B cell (primary cell): ENCODE measurements at regions not wholly inside any gene's neighbourhood (a gene's known extent, or its start where the extent isn't known, plus 50 kb on each side); places are given as distances from the start of the nearest gene placed in this dataset.

Experiments
- ATAC-seq: fragments of 200-7000 bp; cut with Tn5 transposase; one replicate; pipeline ENCODE4 v1.10.0; 2021; ENCODE audit warnings: low read depth, mild to moderate bottlenecking, moderate number of reproducible peaks, moderate library complexity
- CTCF ChIA-PET: fragments of 350-600 bp; sonication (Branson Sonifier 250); formaldehyde crosslinking; loops from one replicate; lab custom pipeline; 2021; ENCODE audit warnings: antibody characterized with exemption, inconsistent platforms; lab: Charles Lee
- POLR2A ChIA-PET: fragments of 350-600 bp; sonication (Branson Sonifier 250); formaldehyde crosslinking; loops from one replicate; lab custom pipeline; 2021; ENCODE audit warnings: antibody characterized with exemption; lab: Charles Lee
- DNase-seq: peaks from one replicate; pipeline ENCODE4 v3.0.0; 2013
- H2AFZ ChIP-seq: 2 replicates; pipeline ENCODE4 v1.6.1; 2012; ENCODE audit warnings: mild to moderate bottlenecking, low read depth, low read length; ENCODE audit not compliant: insufficient read depth, poor library complexity, severe bottlenecking
- H3K27ac ChIP-seq, 2 donors: 1 replicate in 1 of 2; 2 replicates in 1 of 2; pipeline ENCODE4 v1.5.1; 2012 to 2013; ENCODE audit warnings: low read length in 2 of 2, mild to moderate bottlenecking in 2 of 2, moderate library complexity in 1 of 2
- H3K27me3 ChIP-seq, 4 experiments: fragments of 200-600 bp in 1 of 4; sonication (generic) in 1 of 4; replicated peaks in 1 of 4; 1 replicate in 2 of 4; 2 replicates in 2 of 4; pipeline versions ENCODE4 v1.6.1 to v1.7.0; 2013 to 2016; ENCODE audit warnings: low read length in 3 of 4, mild to moderate bottlenecking in 2 of 4, mixed read lengths in 1 of 4, moderate library complexity in 1 of 4; ENCODE audit not compliant: insufficient read depth in 4 of 4, control insufficient read depth in 3 of 4; ENCODE audit errors: control extremely low read depth in 1 of 4
- H3K36me3 ChIP-seq, 2 experiments: replicated peaks in 1 of 2; 1 replicate in 1 of 2; 2 replicates in 1 of 2; pipeline versions ENCODE4 v1.6.1 to v1.7.1; 2013; ENCODE audit warnings: low read length in 1 of 2; ENCODE audit not compliant: insufficient read depth in 2 of 2, control insufficient read depth in 1 of 2; ENCODE audit errors: control extremely low read depth in 1 of 2, extremely low read depth in 1 of 2
- H3K4me1 ChIP-seq, 2 donors: fragments of 200-600 bp in 1 of 2; sonication (generic) in 1 of 2; 1 replicate in 1 of 2; 2 replicates in 1 of 2; pipeline versions ENCODE4 v1.5.1 to v1.6.1; 2013 to 2017; ENCODE audit warnings: low read length in 2 of 2; ENCODE audit not compliant: control insufficient read depth in 2 of 2, insufficient read depth in 2 of 2
- H3K4me2 ChIP-seq: replicated peaks from 2 replicates; pipeline ENCODE3; 2012; ENCODE audit warnings: mild to moderate bottlenecking, low read depth, low read length; ENCODE audit not compliant: poor library complexity, severe bottlenecking
- H3K4me3 ChIP-seq, 5 experiments: fragments of 200-600 bp in 1 of 5; sonication (generic) in 1 of 5; 1 replicate in 3 of 5; 2 replicates in 2 of 5; pipeline versions ENCODE4 v1.5.1 to v1.7.0; 2011 to 2016; ENCODE audit warnings: low read length in 4 of 5, mild to moderate bottlenecking in 4 of 5, low read depth in 2 of 5, control low read depth in 1 of 5, moderate library complexity in 1 of 5; ENCODE audit not compliant: insufficient read depth in 1 of 5; ENCODE audit errors: control extremely low read depth in 1 of 5, extremely low read depth in 1 of 5
- H3K79me2 ChIP-seq: fragments of 200-600 bp; sonication (generic); one replicate; pipeline ENCODE4 v1.6.0; 2016; ENCODE audit warnings: low read length; ENCODE audit not compliant: control insufficient read depth, insufficient read depth
- H3K9ac ChIP-seq: fragments of 200-600 bp; sonication (generic); 2 replicates; pipeline ENCODE4 v1.6.1; 2017; ENCODE audit warnings: mild to moderate bottlenecking, low read length, moderate library complexity
- H3K9me3 ChIP-seq, 3 donors: one replicate each; pipeline versions ENCODE4 v1.6.1 to v1.7.1; 2013; ENCODE audit warnings: low read length in 2 of 3; ENCODE audit not compliant: control insufficient read depth in 2 of 3, insufficient read depth in 1 of 3; ENCODE audit errors: control extremely low read depth in 1 of 3
- H4K20me1 ChIP-seq: 2 replicates; pipeline ENCODE4 v1.6.0; 2012; ENCODE audit warnings: mild to moderate bottlenecking, low read length; ENCODE audit not compliant: insufficient read depth, control insufficient read depth, poor library complexity, severe bottlenecking
- H3K27ac Mint-ChIP-seq: one replicate; pipeline ENCODE4 v1.8.0; 2021; ENCODE audit warnings: mixed read lengths
- H3K27me3 Mint-ChIP-seq: one replicate; pipeline ENCODE4 v1.8.0; 2021; ENCODE audit warnings: mixed read lengths
- H3K4me1 Mint-ChIP-seq: one replicate; pipeline ENCODE4 v1.8.0; 2021; ENCODE audit warnings: mixed read lengths
- H3K4me3 Mint-ChIP-seq: one replicate; pipeline ENCODE4 v1.8.0; 2021; ENCODE audit warnings: mixed read lengths
- H3K9me3 Mint-ChIP-seq: one replicate; pipeline ENCODE4 v1.8.0; 2022; ENCODE audit warnings: mixed read lengths; ENCODE audit not compliant: insufficient read depth
- CTCF ChIP-seq: fragments of 200-600 bp; IDR thresholded peaks from one replicate; pipeline ENCODE4 v1.8.0; 2022; ENCODE audit warnings: antibody characterized with exemption, mild to moderate bottlenecking
- EZH2 ChIP-seq: IDR thresholded peaks from 2 replicates; pipeline ENCODE4 v1.6.1; 2012; ENCODE audit warnings: borderline replicate concordance, low read depth, mild to moderate bottlenecking, moderate library complexity, low read length; ENCODE audit not compliant: insufficient read depth, poor library complexity, severe bottlenecking
- WGBS: methylation state at CpG from one replicate; pipeline ENCODE4 v1.1.5; 2013; ENCODE audit warnings: missing lambda C conversion rate; ENCODE audit not compliant: insufficient coverage; 5-methylcytosine and 5-hydroxymethylcytosine counted together
- intact Hi-C: fragments of 100-400 bp; cut with micrococcal nuclease; formaldehyde crosslinking; loops from one replicate; pipeline ENCODE4 v1.10.0; 2022

- no peak overlapping the region for H3K4me3 Mint-ChIP-seq
- no peaks in the 10 kb centered on the region for H3K27me3 Mint-ChIP-seq
- H3K27ac Mint-ChIP-seq = no peak overlapping the region
- H3K4me1 Mint-ChIP-seq = no peaks in the 10 kb centered on the region
- Histone ChIP-seq H3K27me3 (no peaks in the 10 kb centered on the region), H3K4me3 (no peak overlapping the region), H3K4me1 (no peaks in the 10 kb centered on the region), H3K36me3 (no peaks in the 10 kb centered on the region), H3K79me2 (no peaks in the 10 kb centered on the region), H4K20me1 (no peaks in the 10 kb centered on the region), H3K9ac (no peak overlapping the region), H3K9me3 (no peaks in the 10 kb centered on the region), H3K27ac (no peak overlapping the region), H3K4me2 (no peak overlapping the region), H2AFZ (no peak overlapping the region)
- ATAC-seq (no peak), DNase-seq (no peak)
- CTCF ChIA-PET = no interaction called here
- TF ChIP-seq CTCF (no peak), EZH2 (no peak)
- intact Hi-C loops = no loop called here
- POLR2A ChIA-PET = no interaction called here
- H3K9me3 Mint-ChIP-seq = no peaks in the 10 kb centered on the region
- WGBS = 100% methylated on average over 1 of the region's 3 CpGs
Measured at GRCh38 chr6:119547024-119547423, 197.5 kb upstream of the MAN1A1 start.

- H4K20me1 ChIP-seq = no peaks in the 10 kb centered on the region
- H3K4me3 ChIP-seq = no peak overlapping the region
- no peaks in the 10 kb centered on the region for H3K9me3 ChIP-seq
- WGBS = 100% methylated on average over 1 of the region's 1 CpG
- intact Hi-C loops = no loop called here
- Mint-ChIP-seq H3K27ac (no peak overlapping the region), H3K4me3 (no peak overlapping the region), H3K27me3 (peaks cover 3% of the 10 kb centered on the region), H3K4me1 (no peaks in the 10 kb centered on the region), H3K9me3 (no peaks in the 10 kb centered on the region)
- H3K27ac ChIP-seq = no peak overlapping the region
- H3K9ac ChIP-seq = no peak overlapping the region
- TF ChIP-seq CTCF = no peak
- TF ChIP-seq EZH2 = no peak
- DNase-seq (no peak), ATAC-seq (no peak)
- no peak overlapping the region for H2AFZ ChIP-seq
- H3K4me1 ChIP-seq = no peaks in the 10 kb centered on the region
- no peaks in the 10 kb centered on the region for H3K36me3 ChIP-seq
- H3K4me2 ChIP-seq = no peak overlapping the region
- no peaks in the 10 kb centered on the region for H3K27me3 ChIP-seq
- H3K79me2 ChIP-seq = no peaks in the 10 kb centered on the region
- POLR2A ChIA-PET = no interaction called here
- CTCF ChIA-PET = interaction anchor here (1.6 kb wide), 1 partner anchor 11 kb away, joined by 4 read pairs; no protein-coding TSS in a partner anchor
Measured at GRCh38 chr6:119545245-119545644, 195.7 kb upstream of the MAN1A1 start.
